ENCODE measurements at regions not wholly inside any gene's neighbourhood (a gene's known extent, or its start where the extent isn't known, plus 50 kb on each side); places are given as distances from the start of the nearest gene placed in this dataset.

- no peak overlapping the region for H3K27ac ChIP-seq
- no peak for TF ChIP-seq ZFX (IDR thresholded peaks at IDR 0.05)
- TF ChIP-seq, protein P1, sequence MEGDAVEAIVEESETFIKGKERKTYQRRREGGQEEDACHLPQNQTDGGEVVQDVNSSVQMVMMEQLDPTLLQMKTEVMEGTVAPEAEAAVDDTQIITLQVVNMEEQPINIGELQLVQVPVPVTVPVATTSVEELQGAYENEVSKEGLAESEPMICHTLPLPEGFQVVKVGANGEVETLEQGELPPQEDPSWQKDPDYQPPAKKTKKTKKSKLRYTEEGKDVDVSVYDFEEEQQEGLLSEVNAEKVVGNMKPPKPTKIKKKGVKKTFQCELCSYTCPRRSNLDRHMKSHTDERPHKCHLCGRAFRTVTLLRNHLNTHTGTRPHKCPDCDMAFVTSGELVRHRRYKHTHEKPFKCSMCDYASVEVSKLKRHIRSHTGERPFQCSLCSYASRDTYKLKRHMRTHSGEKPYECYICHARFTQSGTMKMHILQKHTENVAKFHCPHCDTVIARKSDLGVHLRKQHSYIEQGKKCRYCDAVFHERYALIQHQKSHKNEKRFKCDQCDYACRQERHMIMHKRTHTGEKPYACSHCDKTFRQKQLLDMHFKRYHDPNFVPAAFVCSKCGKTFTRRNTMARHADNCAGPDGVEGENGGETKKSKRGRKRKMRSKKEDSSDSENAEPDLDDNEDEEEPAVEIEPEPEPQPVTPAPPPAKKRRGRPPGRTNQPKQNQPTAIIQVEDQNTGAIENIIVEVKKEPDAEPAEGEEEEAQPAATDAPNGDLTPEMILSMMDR (conservative IDR thresholded peaks at IDR 0.05): no peak
Observed at GRCh38 chr4:58070726-58071125, 960.5 kb upstream of the IGFBP7 start.

DNA sequence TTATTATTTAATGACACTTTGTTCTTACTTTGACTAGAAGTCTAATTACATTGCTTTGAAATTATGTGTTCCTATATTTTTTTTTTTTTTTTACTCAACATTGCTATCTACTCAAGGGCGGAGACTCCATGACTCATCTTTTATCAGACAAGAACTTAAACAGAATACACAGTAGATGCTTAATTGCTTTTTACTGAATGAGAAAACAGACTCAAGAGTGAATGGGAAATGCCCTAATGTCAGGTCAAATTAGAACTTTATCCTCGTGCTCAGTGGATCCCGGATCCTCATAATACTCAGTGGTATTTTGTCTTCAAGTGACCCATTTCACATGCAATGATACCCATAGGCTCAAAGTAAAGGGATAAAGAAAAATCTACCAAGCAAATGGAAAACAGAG is 954.5 kb upstream of the IGFBP7 start:
- H3K27ac ChIP-seq: no peak overlapping the region
- TF ChIP-seq ZFX (IDR thresholded peaks at IDR 0.05): no peak
- TF ChIP-seq, protein P1 (conservative IDR thresholded peaks at IDR 0.05): no peak

GRCh38 chr4:58063404-58064160 is 953.4 kb upstream of the IGFBP7 start:
- TF ChIP-seq, protein P1 (conservative IDR thresholded peaks at IDR 0.05): no peak
- no peak for TF ChIP-seq ZFX (IDR thresholded peaks at IDR 0.05)
- no peak overlapping the region for H3K27ac ChIP-seq

DNA sequence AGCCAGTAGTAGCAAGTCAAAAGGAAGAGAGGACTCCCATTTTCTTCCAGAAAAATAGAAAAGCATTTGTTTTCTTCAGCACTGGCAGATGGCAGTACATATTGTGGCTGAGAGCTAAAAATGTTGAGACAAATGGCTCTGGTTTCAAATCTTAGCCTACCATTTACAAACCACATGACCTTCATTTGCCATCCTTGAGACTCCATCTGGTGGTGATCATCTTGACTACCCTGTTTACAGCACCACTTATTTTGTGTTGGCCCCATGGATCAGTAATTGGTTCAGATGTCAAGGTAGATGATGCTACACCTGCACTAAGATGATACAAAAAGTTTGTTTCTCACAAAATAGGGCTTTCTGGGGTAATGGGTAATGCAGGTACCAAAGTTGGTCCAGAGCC is 951.8 kb upstream of the IGFBP7 start:
- H3K27ac ChIP-seq: no peak overlapping the region
- TF ChIP-seq, protein P1 (conservative IDR thresholded peaks at IDR 0.05): peak; percentile 15; the same call in 1 of the 2 replicates
- TF ChIP-seq ZFX (IDR thresholded peaks at IDR 0.05): no peak

DNA sequence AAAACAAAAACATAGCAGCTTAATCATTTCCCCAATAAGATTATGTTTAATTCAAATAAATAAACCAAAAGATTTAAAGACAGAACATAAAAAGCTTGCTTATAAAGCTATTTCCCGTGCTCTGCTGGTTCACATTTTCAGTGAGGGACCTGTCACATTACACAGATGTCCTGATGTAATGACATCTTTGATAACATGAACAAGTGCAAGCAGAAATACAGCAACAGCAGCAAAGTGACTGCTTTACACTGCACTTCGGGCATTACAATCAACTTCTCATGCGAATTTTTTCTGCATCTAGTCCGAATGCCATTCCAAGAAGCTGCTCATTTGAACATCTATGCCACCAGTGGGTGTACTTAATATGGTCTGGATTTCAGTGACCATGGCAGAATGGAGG is 940.3 kb upstream of the IGFBP7 start:
- no peak overlapping the region for H3K27ac ChIP-seq
- no peak for TF ChIP-seq ZFX (IDR thresholded peaks at IDR 0.05)

- H3K27ac ChIP-seq: no peak overlapping the region
- no peak for TF ChIP-seq ZFX (IDR thresholded peaks at IDR 0.05)
- TF ChIP-seq, protein P1 (conservative IDR thresholded peaks at IDR 0.05): no peak
Observed at GRCh38 chr4:58048491-58048890, 938.3 kb upstream of the IGFBP7 start.

DNA sequence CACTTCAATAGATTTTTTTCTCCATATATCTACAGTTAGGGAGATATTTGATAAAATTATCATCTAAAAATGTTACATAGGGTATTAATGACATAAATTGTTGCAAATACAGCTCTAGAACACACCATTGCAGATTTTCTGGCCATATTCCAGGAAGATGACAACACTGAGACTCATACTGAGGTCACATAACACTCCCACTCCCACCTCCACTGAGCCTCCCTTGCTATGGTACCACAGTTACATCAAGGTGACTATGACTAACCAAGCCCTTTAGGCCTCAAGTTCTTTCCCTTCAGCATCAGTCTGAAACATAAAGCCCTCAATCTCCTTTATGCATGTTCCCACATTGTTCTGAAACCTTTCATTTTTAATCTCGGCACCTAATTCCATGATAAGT is 932.0 kb upstream of the IGFBP7 start:
- H3K27ac ChIP-seq: no peak overlapping the region
- no peak for TF ChIP-seq ZFX (IDR thresholded peaks at IDR 0.05)
- TF ChIP-seq, protein P1 (conservative IDR thresholded peaks at IDR 0.05): no peak

- no peak overlapping the region for H3K27ac ChIP-seq
Observed at GRCh38 chr4:57993944-57994343, 883.8 kb upstream of the IGFBP7 start.

More at GRCh38 chr4:57993944-57994343, 883.8 kb upstream of the IGFBP7 start:
- TF ChIP-seq, protein P1 (conservative IDR thresholded peaks at IDR 0.05): no peak
- TF ChIP-seq ZFX (IDR thresholded peaks at IDR 0.05): no peak
